Naive thymus-derived CD4-positive, alpha-beta T cell (primary cell): ENCODE measurements at regions not wholly inside any gene's neighbourhood (a gene's known extent, or its start where the extent isn't known, plus 50 kb on each side); places are given as distances from the start of the nearest gene placed in this dataset.

ENCODE experiments used
- ATAC-seq: fragments of 150-1000 bp; cut with Tn5 transposase; 2 replicates; pipeline ENCODE4 v1.10.0; 2021; ENCODE audit warnings: mild to moderate bottlenecking, moderate library complexity
- CTCF ChIA-PET: fragments of 350-600 bp; sonication (Branson Sonifier 250); formaldehyde crosslinking; loops from one replicate; lab custom pipeline; 2021; ENCODE audit warnings: antibody characterized with exemption; lab: Charles Lee
- POLR2A ChIA-PET: fragments of 350-600 bp; sonication (Branson Sonifier 250); formaldehyde crosslinking; loops from one replicate; lab custom pipeline; 2021; ENCODE audit warnings: antibody characterized with exemption, inconsistent platforms; lab: Charles Lee
- DNase-seq, 9 donors: peaks; one replicate each; pipeline versions ENCODE4 v3.0.0 to v3.0.0-alpha.2; 2020 to 2022; ENCODE audit warnings: mixed read lengths in 1 of 9
- H3K27ac ChIP-seq: one replicate; pipeline ENCODE4 v1.7.0; 2013; ENCODE audit warnings: mild to moderate bottlenecking, low read depth, low read length, moderate library complexity
- H3K27me3 ChIP-seq, 2 donors: one replicate each; pipeline ENCODE4 v1.7.0; 2013; ENCODE audit warnings: low read length in 2 of 2, mild to moderate bottlenecking in 2 of 2, moderate library complexity in 2 of 2; ENCODE audit not compliant: control insufficient read depth in 2 of 2, insufficient read depth in 2 of 2
- H3K36me3 ChIP-seq, 3 experiments: 1 replicate in 2 of 3; 2 replicates in 1 of 3; pipeline ENCODE4 v1.7.0; 2013; ENCODE audit warnings: low read length in 3 of 3, mild to moderate bottlenecking in 3 of 3, moderate library complexity in 1 of 3; ENCODE audit not compliant: insufficient read depth in 3 of 3, control insufficient read depth in 2 of 3
- H3K4me1 ChIP-seq, 2 donors: one replicate each; pipeline ENCODE4 v1.7.0; 2013; ENCODE audit warnings: low read length in 2 of 2, mild to moderate bottlenecking in 2 of 2, moderate library complexity in 1 of 2; ENCODE audit not compliant: control insufficient read depth in 2 of 2, insufficient read depth in 2 of 2
- H3K4me3 ChIP-seq: 2 replicates; pipeline ENCODE4 v1.7.0; 2013; ENCODE audit warnings: mild to moderate bottlenecking, low read length
- H3K9me3 ChIP-seq, 3 experiments: 1 replicate in 2 of 3; 2 replicates in 1 of 3; pipeline ENCODE4 v1.7.0; 2013; ENCODE audit warnings: low read length in 3 of 3; ENCODE audit not compliant: control insufficient read depth in 2 of 3
- H3K27ac Mint-ChIP-seq, 9 donors: one replicate each; pipeline ENCODE4 v1.8.0; 2020 to 2022; ENCODE audit warnings: mixed read lengths in 9 of 9, mild to moderate bottlenecking in 8 of 9, moderate library complexity in 5 of 9, inconsistent platforms in 2 of 9
- H3K27me3 Mint-ChIP-seq, 5 donors: one replicate each; pipeline ENCODE4 v1.8.0; 2021 to 2022; ENCODE audit warnings: mixed read lengths in 5 of 5, mild to moderate bottlenecking in 1 of 5
- H3K36me3 Mint-ChIP-seq, 5 donors: one replicate each; pipeline ENCODE4 v1.8.0; 2020 to 2022; ENCODE audit warnings: mixed read lengths in 5 of 5, mild to moderate bottlenecking in 3 of 5, inconsistent platforms in 1 of 5
- H3K4me1 Mint-ChIP-seq, 7 donors: one replicate each; pipeline ENCODE4 v1.8.0; 2020 to 2022; ENCODE audit warnings: mixed read lengths in 7 of 7, mild to moderate bottlenecking in 3 of 7, inconsistent platforms in 1 of 7
- H3K4me3 Mint-ChIP-seq, 10 donors: one replicate each; pipeline ENCODE4 v1.8.0; 2020 to 2022; ENCODE audit warnings: mild to moderate bottlenecking in 10 of 10, mixed read lengths in 10 of 10, moderate library complexity in 6 of 10, inconsistent platforms in 2 of 10
- H3K9me3 Mint-ChIP-seq, 11 donors: one replicate each; pipeline ENCODE4 v1.8.0; 2020 to 2022; ENCODE audit warnings: mixed read lengths in 11 of 11, mild to moderate bottlenecking in 4 of 11, inconsistent platforms in 1 of 11, moderate library complexity in 1 of 11
- intact Hi-C, 2 donors: fragments of 100-400 bp; cut with micrococcal nuclease; formaldehyde crosslinking; loops; one replicate each; pipeline ENCODE4 v1.15.1; 2023

GRCh38 chr12:107526555-107527180 is 158.9 kb upstream of the PWP1 start:
- Mint-ChIP-seq H3K4me1 (peaks cover 0 to 6% (median 0%) of the 10 kb centered on the region in 7 donors), H3K27me3 (no peaks in the 10 kb centered on the region), H3K36me3 (peaks cover 5 to 28% (median 18%) of the 10 kb centered on the region in 5 donors), H3K4me3 (no peak overlapping the region), H3K9me3 (peaks cover 2 to 12% (median 4%) of the 10 kb centered on the region in 11 donors), H3K27ac (no peak overlapping the region)
- peaks cover 0 to 6% (median 0%) of the 10 kb centered on the region in 3 experiments for H3K9me3 ChIP-seq
- intact Hi-C loops = no loop called here
- ATAC-seq (no peak), DNase-seq (no peak)
- H3K36me3 ChIP-seq = peaks cover 0 to 7% (median 0%) of the 10 kb centered on the region in 3 experiments
- H3K27me3 ChIP-seq = no peaks in the 10 kb centered on the region
- H3K27ac ChIP-seq = no peak overlapping the region
- ChIA-PET POLR2A (no interaction called here), CTCF (no interaction called here)
- no peaks in the 10 kb centered on the region for H3K4me1 ChIP-seq
- no peak overlapping the region for H3K4me3 ChIP-seq

- no peaks in the 10 kb centered on the region for H3K27me3 Mint-ChIP-seq
- Histone ChIP-seq H3K27me3 (no peaks in the 10 kb centered on the region), H3K36me3 (peaks cover 0 to 3% (median 0%) of the 10 kb centered on the region in 3 experiments), H3K27ac (no peak overlapping the region), H3K4me3 (no peak overlapping the region), H3K9me3 (peaks cover 0 to 15% (median 3%) of the 10 kb centered on the region in 3 experiments), H3K4me1 (no peaks in the 10 kb centered on the region)
- CTCF ChIA-PET = no interaction called here
- POLR2A ChIA-PET = no interaction called here
- H3K27ac Mint-ChIP-seq = no peak overlapping the region
- ATAC-seq (no peak), DNase-seq (no peak)
- peaks cover 0 to 27% (median 10%) of the 10 kb centered on the region in 11 donors for H3K9me3 Mint-ChIP-seq
- H3K4me3 Mint-ChIP-seq = no peak overlapping the region
- H3K36me3 Mint-ChIP-seq = peaks cover 5 to 34% (median 8%) of the 10 kb centered on the region in 5 donors
- intact Hi-C loops = no loop called here
- peaks cover 0 to 12% (median 5%) of the 10 kb centered on the region in 7 donors for H3K4me1 Mint-ChIP-seq
Measured at GRCh38 chr12:107528731-107529365, 156.8 kb upstream of the PWP1 start.

GRCh38 chr12:107529991-107530390 is 155.6 kb upstream of the PWP1 start:
- CTCF ChIA-PET = no interaction called here
- Mint-ChIP-seq H3K4me3 (no peak overlapping the region), H3K27ac (no peak overlapping the region), H3K9me3 (peaks cover 0 to 34% (median 11%) of the 10 kb centered on the region in 11 donors), H3K27me3 (no peaks in the 10 kb centered on the region), H3K4me1 (peaks cover 2 to 20% (median 10%) of the 10 kb centered on the region in 7 donors), H3K36me3 (peaks cover 5 to 28% (median 7%) of the 10 kb centered on the region in 5 donors)
- H3K27me3 ChIP-seq = no peaks in the 10 kb centered on the region
- intact Hi-C loops = no loop called here
- POLR2A ChIA-PET = no interaction called here
- peaks cover 0 to 3% (median 0%) of the 10 kb centered on the region in 3 experiments for H3K36me3 ChIP-seq
- no peak overlapping the region for H3K4me3 ChIP-seq
- peaks cover 0 to 15% (median 3%) of the 10 kb centered on the region in 3 experiments for H3K9me3 ChIP-seq
- H3K27ac ChIP-seq = no peak overlapping the region
- ATAC-seq = no peak
- no peaks in the 10 kb centered on the region for H3K4me1 ChIP-seq
- DNase-seq = no peak

- Histone ChIP-seq H3K36me3 (peaks cover 0 to 3% (median 0%) of the 10 kb centered on the region in 3 experiments), H3K4me3 (no peak overlapping the region), H3K9me3 (peaks cover 0 to 15% (median 3%) of the 10 kb centered on the region in 3 experiments), H3K4me1 (no peaks in the 10 kb centered on the region), H3K27ac (no peak overlapping the region), H3K27me3 (no peaks in the 10 kb centered on the region)
- Mint-ChIP-seq H3K9me3 (peaks cover 0 to 34% (median 11%) of the 10 kb centered on the region in 11 donors), H3K4me3 (no peak overlapping the region), H3K27me3 (no peaks in the 10 kb centered on the region), H3K27ac (no peak overlapping the region), H3K4me1 (peaks cover 2 to 27% (median 12%) of the 10 kb centered on the region in 7 donors), H3K36me3 (peaks cover 5 to 28% (median 7%) of the 10 kb centered on the region in 5 donors)
- ChIA-PET CTCF (no interaction called here), POLR2A (no interaction called here)
- intact Hi-C loops = no loop called here
- DNase-seq (no peak), ATAC-seq (no peak)
Measured at GRCh38 chr12:107530701-107531100, 154.9 kb upstream of the PWP1 start.

GRCh38 chr12:107533218-107533617 is 152.4 kb upstream of the PWP1 start:
- Mint-ChIP-seq H3K9me3 (peaks cover 0 to 34% (median 11%) of the 10 kb centered on the region in 11 donors), H3K27ac (no peak overlapping the region), H3K36me3 (peaks cover 3 to 21% (median 7%) of the 10 kb centered on the region in 5 donors), H3K27me3 (no peaks in the 10 kb centered on the region), H3K4me3 (no peak overlapping the region), H3K4me1 (peaks cover 2 to 49% (median 19%) of the 10 kb centered on the region in 7 donors)
- DNase-seq (no peak), ATAC-seq (no peak)
- Histone ChIP-seq H3K36me3 (peaks cover 0 to 3% (median 0%) of the 10 kb centered on the region in 3 experiments), H3K27me3 (no peaks in the 10 kb centered on the region), H3K9me3 (peaks cover 0 to 15% (median 3%) of the 10 kb centered on the region in 3 experiments), H3K27ac (no peak overlapping the region), H3K4me3 (no peak overlapping the region), H3K4me1 (no peaks in the 10 kb centered on the region)
- ChIA-PET POLR2A (no interaction called here), CTCF (interaction anchor here (0.6 kb wide), 1 partner anchor 117 kb away, joined by 5 read pairs; no protein-coding TSS in a partner anchor)
- intact Hi-C loops = no loop called here

- H3K9me3 Mint-ChIP-seq = peaks cover 0 to 25% (median 11%) of the 10 kb centered on the region in 11 donors
- peaks cover 0 to 14% (median 3%) of the 10 kb centered on the region in 3 experiments for H3K9me3 ChIP-seq
- peaks cover 7 to 73% (median 36%) of the 10 kb centered on the region in 7 donors for H3K4me1 Mint-ChIP-seq
- no peak overlapping the region for H3K4me3 ChIP-seq
- no peaks in the 10 kb centered on the region for H3K27me3 ChIP-seq
- ChIA-PET POLR2A (no interaction called here), CTCF (no interaction called here)
- ATAC-seq = no peak
- no peaks in the 10 kb centered on the region for H3K27me3 Mint-ChIP-seq
- no peaks in the 10 kb centered on the region for H3K36me3 ChIP-seq
- no peak for DNase-seq
- no peak overlapping the region for H3K4me3 Mint-ChIP-seq
- no peaks in the 10 kb centered on the region for H3K4me1 ChIP-seq
- no peak overlapping the region for H3K27ac ChIP-seq
- peaks cover 6 to 27% (median 8%) of the 10 kb centered on the region in 5 donors for H3K36me3 Mint-ChIP-seq
- peak overlapping the region in 1 of 9 donors; percentile 23 for H3K27ac Mint-ChIP-seq
- intact Hi-C loops = no loop called here
Measured at GRCh38 chr12:107536613-107537012, 149.0 kb upstream of the PWP1 start.
